ENCODE measurements at regions not wholly inside any gene's neighbourhood (a gene's known extent, or its start where the extent isn't known, plus 50 kb on each side); places are given as distances from the start of the nearest gene placed in this dataset.

- no peak for DNase-seq
Measured at GRCh38 chr11:109974523-109974922, 118.7 kb upstream of the ZC3H12C start.

GRCh38 chr11:109978895-109979294, 114.3 kb upstream of the ZC3H12C start:
- no peak for DNase-seq

- no peak for DNase-seq
Measured at GRCh38 chr11:109981031-109981636, 112.1 kb upstream of the ZC3H12C start.

- DNase-seq, result no peak
Measured at GRCh38 chr11:109983358-109983757, 109.8 kb upstream of the ZC3H12C start.

- no peak for DNase-seq
Measured at GRCh38 chr11:109984634-109985289, 108.4 kb upstream of the ZC3H12C start.

- no peak for DNase-seq
Measured at GRCh38 chr11:109986488-109986887, 106.7 kb upstream of the ZC3H12C start.

GRCh38 chr11:109991835-109992234, 101.4 kb upstream of the ZC3H12C start:
- DNase-seq, result no peak

GRCh38 chr11:109993786-109994185, 99.4 kb upstream of the ZC3H12C start:
- DNase-seq, result no peak

- DNase-seq, result no peak
Measured at GRCh38 chr11:109994907-109995306, 98.3 kb upstream of the ZC3H12C start.

- DNase-seq, result no peak
Measured at GRCh38 chr11:109996060-109996459, 97.1 kb upstream of the ZC3H12C start.

- no peak for DNase-seq
Measured at GRCh38 chr11:109998921-109999320, 94.3 kb upstream of the ZC3H12C start.

- no peak for DNase-seq
Measured at GRCh38 chr11:110000031-110000502, 93.1 kb upstream of the ZC3H12C start.

GRCh38 chr11:110000850-110001249, 92.3 kb upstream of the ZC3H12C start:
- no peak for DNase-seq

- no peak for DNase-seq
Measured at GRCh38 chr11:110003426-110003825, 89.8 kb upstream of the ZC3H12C start.

GRCh38 chr11:110011595-110011994, 81.6 kb upstream of the ZC3H12C start:
- no peak for DNase-seq

GRCh38 chr11:110015695-110016094, 77.5 kb upstream of the ZC3H12C start:
- no peak for DNase-seq

- no peak for DNase-seq
Measured at GRCh38 chr11:110019675-110020074, 73.5 kb upstream of the ZC3H12C start.

GRCh38 chr11:110022548-110022947, 70.6 kb upstream of the ZC3H12C start:
- no peak for DNase-seq

- DNase-seq, result no peak
Measured at GRCh38 chr11:110023711-110024110, 69.5 kb upstream of the ZC3H12C start.

- DNase-seq, result peak; percentile 3
Measured at GRCh38 chr11:110026858-110027626, 66.2 kb upstream of the ZC3H12C start.

- no peak for DNase-seq
Measured at GRCh38 chr11:110027627-110028371, 65.4 kb upstream of the ZC3H12C start.

- no peak for DNase-seq
Measured at GRCh38 chr11:110028921-110029320, 64.3 kb upstream of the ZC3H12C start.

- DNase-seq, result no peak
Measured at GRCh38 chr11:110029714-110030113, 63.5 kb upstream of the ZC3H12C start.
